Omental fat pad (tissue), 3 donors: ENCODE measurements at regions not wholly inside any gene's neighbourhood (a gene's known extent, or its start where the extent isn't known, plus 50 kb on each side); places are given as distances from the start of the nearest gene placed in this dataset.

Source experiments
- ATAC-seq: fragments of 150-250 bp; one replicate; pipeline ENCODE4 v1.9.1; 2016; ENCODE audit warnings: mild to moderate bottlenecking, moderate library complexity; ENCODE audit not compliant: low FRiP score
- DNase-seq: peaks from one replicate; pipeline ENCODE4 v3.0.0-alpha.2; 2019; ENCODE audit warnings: low spot score
- TF ChIP-seq, protein P1 (sequence below), 3 donors: fragments of 450-650 bp; IDR thresholded peaks; one replicate each; pipeline ENCODE4 v1.5.1; 2016 to 2017; ENCODE audit warnings: antibody characterized with exemption in 3 of 3, mild to moderate bottlenecking in 3 of 3, moderate library complexity in 2 of 3

DNA sequence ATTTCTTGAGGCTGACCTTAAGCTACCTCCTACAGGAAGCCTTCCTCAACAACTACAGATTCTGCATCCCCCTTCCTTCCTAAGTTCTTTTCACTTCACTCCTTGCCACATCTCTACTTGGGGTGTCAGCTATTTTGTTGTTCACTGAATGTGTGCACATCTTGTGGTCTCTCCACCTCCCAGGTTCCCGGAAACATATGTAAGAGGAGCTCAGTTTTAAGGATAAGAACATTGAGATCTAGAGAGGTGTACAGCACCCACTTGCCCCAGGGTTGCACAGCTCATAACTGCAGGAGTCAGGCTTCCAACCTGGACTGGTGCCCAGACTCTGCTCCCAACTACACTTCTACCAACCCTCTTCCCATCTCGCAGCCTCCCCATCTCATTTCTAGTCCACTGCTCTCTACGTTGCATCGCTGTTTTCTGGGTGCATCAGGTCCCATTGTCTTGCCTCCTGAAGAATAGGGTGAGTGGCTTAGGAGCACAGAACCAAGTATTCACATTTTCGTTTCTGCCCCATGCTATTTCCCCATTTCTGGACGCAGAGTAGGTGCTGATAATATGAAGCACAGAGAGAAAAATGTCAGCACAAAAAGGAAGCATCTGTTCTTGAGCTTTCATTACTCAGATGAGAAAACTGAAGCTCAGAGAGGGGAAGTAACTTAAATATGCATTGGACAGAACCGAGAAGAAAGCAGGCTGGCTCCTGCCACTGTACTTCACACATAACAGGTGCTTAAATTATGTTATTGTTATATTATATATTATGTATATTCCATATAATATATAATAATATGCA is 292.0 kb upstream of the CCL2 start:
- TF ChIP-seq, protein P1, sequence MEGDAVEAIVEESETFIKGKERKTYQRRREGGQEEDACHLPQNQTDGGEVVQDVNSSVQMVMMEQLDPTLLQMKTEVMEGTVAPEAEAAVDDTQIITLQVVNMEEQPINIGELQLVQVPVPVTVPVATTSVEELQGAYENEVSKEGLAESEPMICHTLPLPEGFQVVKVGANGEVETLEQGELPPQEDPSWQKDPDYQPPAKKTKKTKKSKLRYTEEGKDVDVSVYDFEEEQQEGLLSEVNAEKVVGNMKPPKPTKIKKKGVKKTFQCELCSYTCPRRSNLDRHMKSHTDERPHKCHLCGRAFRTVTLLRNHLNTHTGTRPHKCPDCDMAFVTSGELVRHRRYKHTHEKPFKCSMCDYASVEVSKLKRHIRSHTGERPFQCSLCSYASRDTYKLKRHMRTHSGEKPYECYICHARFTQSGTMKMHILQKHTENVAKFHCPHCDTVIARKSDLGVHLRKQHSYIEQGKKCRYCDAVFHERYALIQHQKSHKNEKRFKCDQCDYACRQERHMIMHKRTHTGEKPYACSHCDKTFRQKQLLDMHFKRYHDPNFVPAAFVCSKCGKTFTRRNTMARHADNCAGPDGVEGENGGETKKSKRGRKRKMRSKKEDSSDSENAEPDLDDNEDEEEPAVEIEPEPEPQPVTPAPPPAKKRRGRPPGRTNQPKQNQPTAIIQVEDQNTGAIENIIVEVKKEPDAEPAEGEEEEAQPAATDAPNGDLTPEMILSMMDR (IDR thresholded peaks at IDR 0.05), result no peak
- ATAC-seq (no peak), DNase-seq (no peak)

DNA sequence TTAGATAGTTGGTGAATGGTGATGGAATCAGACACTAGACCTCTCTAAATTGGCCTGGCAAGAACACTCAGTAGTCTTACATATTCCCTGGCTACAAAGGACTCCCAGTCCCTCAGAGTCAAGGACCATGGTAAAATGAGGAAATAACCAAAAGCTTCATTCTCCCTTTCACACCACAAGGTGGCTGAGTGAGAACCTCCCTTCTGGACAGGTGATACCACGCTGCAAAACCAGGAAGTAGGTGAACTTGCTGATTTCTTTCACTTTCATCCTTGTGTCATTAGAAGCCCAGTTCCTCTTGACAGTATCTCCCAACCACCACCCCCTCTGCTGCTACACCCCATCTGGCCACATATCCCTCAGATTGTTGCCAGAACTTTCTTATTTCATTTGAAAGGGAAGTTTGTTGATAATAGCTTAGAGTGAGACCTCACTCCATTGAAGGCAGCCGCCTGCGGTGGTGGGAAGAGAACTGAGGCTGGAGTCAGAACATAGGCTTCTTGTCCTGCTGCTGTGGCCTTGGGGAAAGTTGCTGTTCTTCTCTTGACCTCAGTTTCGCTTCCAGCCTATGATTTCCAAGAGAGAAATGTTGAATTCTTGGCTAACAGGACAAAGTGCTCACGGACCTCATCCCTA is 290.6 kb upstream of the CCL2 start:
- ATAC-seq, result no peak
- TF ChIP-seq, protein P1 (IDR thresholded peaks at IDR 0.05), result no peak
- no peak for DNase-seq

DNA sequence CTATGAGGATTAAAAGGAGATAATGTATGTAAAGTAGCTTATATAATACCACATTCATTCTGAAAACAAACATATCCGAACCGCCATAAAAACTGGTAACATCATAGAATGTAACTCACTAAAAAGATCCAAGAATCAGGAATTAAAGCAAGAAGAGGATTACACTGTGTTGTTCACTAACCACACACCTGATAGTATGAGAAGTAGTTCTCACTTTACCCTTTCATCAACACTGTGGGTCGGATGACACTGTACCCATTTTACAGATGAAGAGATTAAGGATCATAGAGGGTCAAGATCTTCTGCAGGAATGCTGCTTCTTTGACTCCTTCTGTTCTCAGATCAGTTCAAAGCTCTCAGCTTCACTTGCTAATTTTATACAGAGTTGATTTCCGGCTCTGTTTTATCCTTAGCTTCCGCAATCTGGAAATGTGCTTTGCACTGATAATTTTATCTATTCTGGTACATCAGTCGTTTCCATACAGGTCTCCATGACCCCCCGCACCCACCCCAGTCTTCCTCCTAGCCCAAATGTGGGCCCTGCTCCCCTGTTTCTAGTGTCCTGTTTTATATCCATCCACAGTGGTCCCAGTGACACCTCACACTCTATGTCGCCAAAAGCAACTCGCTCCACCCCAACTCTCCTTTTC is 288.6 kb upstream of the CCL2 start:
- ATAC-seq, result no peak
- TF ChIP-seq, protein P1 (IDR thresholded peaks at IDR 0.05), result no peak

DNA sequence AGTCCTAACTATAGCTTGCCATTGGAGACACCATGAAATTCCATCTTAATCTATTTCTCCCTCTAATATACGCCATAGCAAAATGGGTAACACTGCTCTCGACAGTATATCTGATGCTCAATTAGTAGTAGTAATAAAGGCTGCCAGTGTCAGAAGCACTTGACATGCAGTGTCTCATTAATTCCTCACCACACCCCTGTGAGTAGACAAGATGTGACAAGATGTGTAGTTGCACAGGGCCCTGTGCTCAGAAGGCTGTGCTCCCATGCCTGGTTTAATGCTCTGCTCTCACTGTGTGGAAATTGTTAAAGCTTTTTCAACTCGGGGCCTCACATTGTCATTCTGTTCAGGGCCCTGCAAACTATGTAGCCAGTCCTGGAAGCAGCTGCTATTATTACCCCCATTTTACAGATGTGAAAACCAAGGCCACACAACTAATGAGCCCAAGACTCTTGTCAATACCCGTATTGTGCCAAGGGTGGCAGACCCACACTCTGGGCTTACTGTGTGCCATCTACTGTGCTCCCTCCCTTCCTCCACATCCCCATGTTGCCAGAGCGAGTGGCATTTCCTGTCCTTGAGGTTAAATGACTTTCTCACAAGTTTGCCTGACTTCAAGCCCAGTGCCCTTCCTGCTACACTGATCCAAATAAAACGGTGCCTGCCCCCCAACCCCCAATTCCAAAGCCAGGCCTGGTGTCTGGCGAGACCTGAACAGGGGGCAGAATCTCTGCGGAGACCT is 287.3 kb upstream of the CCL2 start:
- no peak for ATAC-seq
- DNase-seq, result no peak
- TF ChIP-seq, protein P1 (IDR thresholded peaks at IDR 0.05), result no peak

More for the DNA sequence above, 288.6 kb upstream of the CCL2 start:
- DNase-seq, result no peak

DNA sequence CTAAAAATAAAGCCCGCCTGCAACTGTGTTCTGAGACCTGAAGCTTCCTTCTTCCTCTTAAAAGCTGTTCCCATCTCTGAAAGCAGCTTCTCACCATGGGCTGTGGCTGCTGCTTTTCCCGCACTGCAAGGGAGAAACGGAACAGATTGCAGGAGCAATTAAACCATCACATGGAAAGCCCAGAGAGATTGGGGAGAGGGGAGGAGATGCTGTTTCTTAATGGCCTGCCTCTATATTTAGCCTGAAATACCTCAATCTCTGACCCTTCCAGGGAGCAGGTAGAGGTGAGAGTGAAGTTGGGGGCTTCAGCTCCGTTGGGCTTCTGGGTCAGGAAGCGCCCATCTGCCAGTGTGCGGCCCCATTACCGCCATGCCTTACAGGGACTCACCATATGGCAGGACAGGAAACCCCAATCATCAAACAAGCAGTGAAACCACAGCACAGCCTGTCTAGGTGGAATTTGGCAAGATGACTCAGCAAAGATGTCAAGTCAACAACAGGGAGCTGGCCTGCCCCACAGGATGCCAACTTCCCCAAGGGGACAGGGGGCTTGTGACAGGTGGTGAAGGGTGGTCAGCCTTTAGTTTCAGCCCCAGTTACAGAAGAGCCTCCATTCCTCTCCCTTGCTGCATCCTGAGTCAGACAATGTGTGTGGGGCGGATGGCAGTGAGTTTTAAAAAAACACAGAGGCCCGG is 286.6 kb upstream of the CCL2 start:
- TF ChIP-seq, protein P1 (IDR thresholded peaks at IDR 0.05), result no peak
- ATAC-seq (no peak), DNase-seq (no peak)

DNA sequence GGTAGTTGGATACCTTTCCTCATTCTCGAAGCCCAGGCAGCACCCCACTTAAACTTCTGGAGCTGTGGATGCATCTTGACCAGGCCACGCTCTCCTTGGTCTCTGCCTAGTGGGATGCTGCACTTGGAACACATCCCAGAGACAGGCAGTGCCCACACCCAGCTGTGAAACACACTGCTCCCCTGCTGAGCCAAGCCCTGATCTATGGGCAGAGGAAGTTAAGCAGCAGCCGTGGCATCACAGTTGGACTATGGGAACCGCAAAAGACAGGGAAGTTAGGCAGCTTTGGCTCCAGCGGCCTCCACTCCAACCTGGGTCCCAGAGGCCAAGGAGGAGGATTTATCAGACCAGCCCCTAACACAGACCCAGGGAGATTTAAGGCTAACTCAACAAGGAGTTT is 284.8 kb upstream of the CCL2 start:
- TF ChIP-seq, protein P1 (IDR thresholded peaks at IDR 0.05), result no peak

More for the DNA sequence above, 284.8 kb upstream of the CCL2 start:
- no peak for ATAC-seq
- DNase-seq, result no peak
